HepG2 (cell line): ENCODE measurements at regions not wholly inside any gene's neighbourhood (a gene's known extent, or its start where the extent isn't known, plus 50 kb on each side); places are given as distances from the start of the nearest gene placed in this dataset.
A peak's percentile ranks its signal among the peaks of the same experiment; 100 is the strongest.

Source experiments
- AHDC1 ChIP-seq: sonication (generic); formaldehyde crosslinking; IDR thresholded peaks from 2 replicates; pipeline ENCODE4 v1.5.1; 2020; ENCODE audit warnings: mild to moderate bottlenecking, missing genetic modification reagents, borderline replicate concordance
- AKAP8 ChIP-seq: sonication (generic); formaldehyde crosslinking; IDR thresholded peaks from 2 replicates; pipeline ENCODE4 v1.5.1; 2020; ENCODE audit warnings: mild to moderate bottlenecking, missing genetic modification reagents
- FOXK2 ChIP-seq: fragments of 450-650 bp; IDR thresholded peaks from 2 replicates; pipeline ENCODE4 v1.6.1; 2016
- HOMEZ ChIP-seq: IDR thresholded peaks from 2 replicates; pipeline ENCODE4 v1.6.1; 2016; ENCODE audit warnings: low read depth
- HOXA3 ChIP-seq: sonication (generic); formaldehyde crosslinking; IDR thresholded peaks from 2 replicates; pipeline ENCODE4 v1.5.0; 2020; ENCODE audit warnings: missing genetic modification reagents
- KDM5A ChIP-seq: fragments of 200-600 bp; sonication (generic); IDR thresholded peaks from 2 replicates; pipeline ENCODE4 v1.7.0; 2018; ENCODE audit warnings: antibody characterized with exemption, mild to moderate bottlenecking, low read length, borderline replicate concordance
- MEIS2 ChIP-seq: sonication (generic); formaldehyde crosslinking; IDR thresholded peaks from 2 replicates; pipeline ENCODE4 v1.9.0; 2021; ENCODE audit warnings: mild to moderate bottlenecking, missing genetic modification reagents
- NFATC3 ChIP-seq: sonication (generic); formaldehyde crosslinking; IDR thresholded peaks from 2 replicates; pipeline ENCODE4 v1.5.1; 2020; ENCODE audit warnings: mild to moderate bottlenecking, missing genetic modification reagents
- SAP130 ChIP-seq: IDR thresholded peaks from 2 replicates; pipeline ENCODE4 v1.6.1; 2016; ENCODE audit warnings: low read depth
- TRAFD1 ChIP-seq: sonication (generic); formaldehyde crosslinking; IDR thresholded peaks from 2 replicates; pipeline ENCODE4 v1.5.1; 2020; ENCODE audit warnings: missing genetic modification reagents, mild to moderate bottlenecking, borderline replicate concordance
- TRIM22 ChIP-seq: fragments of 450-650 bp; IDR thresholded peaks from 2 replicates; pipeline ENCODE4 v1.6.1; 2017
- ZFY ChIP-seq: sonication (generic); formaldehyde crosslinking; IDR thresholded peaks from 2 replicates; pipeline ENCODE4 v1.4.0; 2020; ENCODE audit warnings: missing genetic modification reagents
- ZNF101 ChIP-seq: sonication (generic); formaldehyde crosslinking; IDR thresholded peaks from 2 replicates; pipeline ENCODE4 v1.4.0; 2020; ENCODE audit warnings: mild to moderate bottlenecking, low read depth, missing genetic modification reagents, borderline replicate concordance
- ZNF12 ChIP-seq: sonication (generic); formaldehyde crosslinking; IDR thresholded peaks from 2 replicates; pipeline ENCODE4 v1.5.0; 2020; ENCODE audit warnings: missing genetic modification reagents
- ZNF235 ChIP-seq: sonication (generic); formaldehyde crosslinking; IDR thresholded peaks from 2 replicates; pipeline ENCODE4 v1.8.1; 2023; ENCODE audit warnings: mild to moderate bottlenecking, missing genetic modification reagents, borderline replicate concordance
- ZNF580 ChIP-seq: IDR thresholded peaks from 2 replicates; pipeline ENCODE4 v1.6.1; 2016; ENCODE audit warnings: low read depth, borderline replicate concordance
- ZNF737 ChIP-seq: sonication (generic); formaldehyde crosslinking; IDR thresholded peaks from 2 replicates; pipeline ENCODE4 v1.5.0; 2020; ENCODE audit warnings: missing genetic modification reagents, mild to moderate bottlenecking, borderline replicate concordance
- ZNF883 ChIP-seq: sonication (generic); formaldehyde crosslinking; IDR thresholded peaks from 2 replicates; pipeline ENCODE4 v1.5.1; 2020; ENCODE audit warnings: mild to moderate bottlenecking, missing genetic modification reagents; ENCODE audit errors: not compliant biosample characterization

GRCh38 chr20:50303573-50304500 is 113.2 kb downstream of the CEBPB start (continued):
- TF ChIP-seq TRAFD1 (CRISPR knock-in tag) (no peak), ZNF737 (CRISPR knock-in tag) (no peak), TRIM22 (no peak), ZNF12 (CRISPR knock-in tag) (peak; percentile 90), FOXK2 (no peak), ZNF580 (CRISPR knock-in tag) (peak; percentile 74), MEIS2 (CRISPR knock-in tag) (0 out of 2 replicates have a peak, but pooled peaks have one; percentile 59), ZNF235 (0 out of 2 replicates have a peak, but pooled peaks have one; percentile 52), ZFY (CRISPR knock-in tag) (peak; percentile 82), KDM5A (no peak), AKAP8 (CRISPR knock-in tag) (peak; percentile 72; the same call in 1 of the 2 replicates), ZNF883 (CRISPR knock-in tag) (no peak), ZNF101 (CRISPR knock-in tag) (no peak), SAP130 (CRISPR knock-in tag) (peak; percentile 68), HOMEZ (CRISPR knock-in tag) (no peak), NFATC3 (CRISPR knock-in tag) (peak; percentile 78; the same call in 1 of the 2 replicates), HOXA3 (CRISPR knock-in tag) (peak; percentile 37; the same call in 1 of the 2 replicates), AHDC1 (CRISPR knock-in tag) (peak; percentile 57)
